ENCODE measurements at regions not wholly inside any gene's neighbourhood (a gene's known extent, or its start where the extent isn't known, plus 50 kb on each side); places are given as distances from the start of the nearest gene placed in this dataset.

DNA sequence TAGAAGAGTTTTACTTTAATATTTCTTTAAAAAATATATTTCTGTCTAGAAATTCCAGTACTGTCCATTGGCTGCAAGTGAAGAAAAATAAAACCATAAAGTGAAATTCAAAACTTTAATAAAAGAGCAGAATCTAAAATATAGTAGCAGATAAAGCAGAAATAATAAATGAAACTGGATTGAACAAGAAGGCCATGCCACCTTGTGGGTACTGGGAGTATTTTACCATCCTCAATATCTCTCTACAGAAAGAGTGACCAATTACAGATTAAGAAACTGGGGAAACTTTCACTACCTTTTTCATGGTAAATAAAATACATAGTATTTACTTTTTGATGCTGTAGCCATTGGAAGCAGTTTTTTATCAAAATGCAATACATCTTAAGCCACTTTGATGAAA is 220.5 kb downstream of the BCAT1 start:
- Histone ChIP-seq H3K4me3 (ENCODE audit: low read depth, low read length) (no peak overlapping the region), H3K9ac (no peak overlapping the region), H3K4me1 (no peaks in the 10 kb centered on the region), H3K27ac (no peak overlapping the region), H2AFZ (no peak overlapping the region), H3K36me3 (ENCODE audit: control insufficient read depth, insufficient read depth, low read length) (no peaks in the 10 kb centered on the region), H3K4me2 (ENCODE audit: low read length) (no peak overlapping the region), H3K9me3 (ENCODE audit: control insufficient read depth, low read length) (no peaks in the 10 kb centered on the region), H3K79me2 (no peaks in the 10 kb centered on the region), H3K27me3 (ENCODE audit: control insufficient read depth, insufficient read depth, low read length) (no peaks in the 10 kb centered on the region)
- TF ChIP-seq CTCF (IDR thresholded peaks at IDR 0.05): no peak

GRCh38 chr12:24725616-24726015 is 223.3 kb downstream of the BCAT1 start:
- H3K4me1 ChIP-seq: no peaks in the 10 kb centered on the region
- H3K36me3 ChIP-seq (ENCODE audit: control insufficient read depth, insufficient read depth, low read length): no peaks in the 10 kb centered on the region
- TF ChIP-seq CTCF (IDR thresholded peaks at IDR 0.05): no peak
- H3K4me2 ChIP-seq (ENCODE audit: low read length): no peak overlapping the region
- no peak overlapping the region for H3K9ac ChIP-seq
- H3K27ac ChIP-seq: no peak overlapping the region
- no peaks in the 10 kb centered on the region for H3K79me2 ChIP-seq
- H3K4me3 ChIP-seq (ENCODE audit: low read depth, low read length): no peak overlapping the region
- no peaks in the 10 kb centered on the region for H3K9me3 ChIP-seq (ENCODE audit: control insufficient read depth, low read length)
- no peaks in the 10 kb centered on the region for H3K27me3 ChIP-seq (ENCODE audit: control insufficient read depth, insufficient read depth, low read length)
- no peak overlapping the region for H2AFZ ChIP-seq

DNA sequence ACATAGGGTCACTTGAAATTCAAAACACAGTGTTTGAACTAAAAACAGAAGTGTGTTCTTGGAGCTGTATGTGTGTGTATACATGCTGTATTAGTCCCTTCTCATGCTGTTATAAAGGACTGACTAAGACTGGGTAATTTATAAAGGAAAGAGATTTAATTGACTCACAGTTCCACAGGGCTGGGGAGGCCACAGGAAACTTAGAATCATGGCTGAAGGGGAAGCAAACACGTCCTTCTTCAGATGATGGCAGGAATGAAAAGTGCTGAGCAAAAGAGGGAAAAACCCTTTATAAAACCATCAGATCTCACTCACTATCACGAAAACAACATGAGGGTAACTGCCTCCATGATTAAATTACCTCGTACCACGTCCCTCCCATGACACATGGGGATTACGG is 224.1 kb downstream of the BCAT1 start:
- Histone ChIP-seq H2AFZ (no peak overlapping the region), H3K27ac (no peak overlapping the region), H3K27me3 (ENCODE audit: control insufficient read depth, insufficient read depth, low read length) (no peaks in the 10 kb centered on the region), H3K4me3 (ENCODE audit: low read depth, low read length) (no peak overlapping the region), H3K79me2 (no peaks in the 10 kb centered on the region), H3K4me2 (ENCODE audit: low read length) (no peak overlapping the region), H3K9ac (no peak overlapping the region), H3K36me3 (ENCODE audit: control insufficient read depth, insufficient read depth, low read length) (no peaks in the 10 kb centered on the region), H3K4me1 (no peaks in the 10 kb centered on the region), H3K9me3 (ENCODE audit: control insufficient read depth, low read length) (no peaks in the 10 kb centered on the region)
- TF ChIP-seq CTCF (IDR thresholded peaks at IDR 0.05): no peak

GRCh38 chr12:24723759-24724158 is 225.1 kb downstream of the BCAT1 start:
- Histone ChIP-seq H3K4me1 (no peaks in the 10 kb centered on the region), H3K36me3 (ENCODE audit: control insufficient read depth, insufficient read depth, low read length) (no peaks in the 10 kb centered on the region), H3K4me2 (ENCODE audit: low read length) (no peak overlapping the region), H2AFZ (no peak overlapping the region), H3K4me3 (ENCODE audit: low read depth, low read length) (no peak overlapping the region), H3K27ac (no peak overlapping the region), H3K9ac (no peak overlapping the region), H3K9me3 (ENCODE audit: control insufficient read depth, low read length) (no peaks in the 10 kb centered on the region), H3K27me3 (ENCODE audit: control insufficient read depth, insufficient read depth, low read length) (no peaks in the 10 kb centered on the region), H3K79me2 (no peaks in the 10 kb centered on the region)
- no peak for TF ChIP-seq CTCF (IDR thresholded peaks at IDR 0.05)

- H3K4me1 ChIP-seq: no peaks in the 10 kb centered on the region
- no peak overlapping the region for H3K27ac ChIP-seq
- H3K79me2 ChIP-seq: no peaks in the 10 kb centered on the region
- no peaks in the 10 kb centered on the region for H3K27me3 ChIP-seq (ENCODE audit: control insufficient read depth, insufficient read depth, low read length)
- no peak for TF ChIP-seq CTCF (IDR thresholded peaks at IDR 0.05)
- no peak overlapping the region for H3K9ac ChIP-seq
- H3K4me2 ChIP-seq (ENCODE audit: low read length): no peak overlapping the region
- H2AFZ ChIP-seq: no peak overlapping the region
- H3K9me3 ChIP-seq (ENCODE audit: control insufficient read depth, low read length): no peaks in the 10 kb centered on the region
- no peaks in the 10 kb centered on the region for H3K36me3 ChIP-seq (ENCODE audit: control insufficient read depth, insufficient read depth, low read length)
- H3K4me3 ChIP-seq (ENCODE audit: low read depth, low read length): no peak overlapping the region
Measured at GRCh38 chr12:24721191-24721590, 227.7 kb downstream of the BCAT1 start.
